ENCODE measurements at regions not wholly inside any gene's neighbourhood (a gene's known extent, or its start where the extent isn't known, plus 50 kb on each side); places are given as distances from the start of the nearest gene placed in this dataset.

GRCh38 chr11:134677397-134677822 is 265.4 kb upstream of the B3GAT1 start:
- Histone ChIP-seq H3K9me3 (no peaks in the 10 kb centered on the region), H3K27ac (no peak overlapping the region), H3K27me3 (no peaks in the 10 kb centered on the region), H3K36me3 (no peaks in the 10 kb centered on the region), H3K4me1 (no peaks in the 10 kb centered on the region), H3K4me3 (no peak overlapping the region)
- no peak for TF ChIP-seq EP300 (IDR thresholded peaks at IDR 0.05)
- TF ChIP-seq POLR2AphosphoS5 (IDR thresholded peaks at IDR 0.05) = no peak
- TF ChIP-seq CTCF (IDR thresholded peaks at IDR 0.05) = no peak
- 78 to 83% methylated on average over 9 of the region's 9 CpGs for WGBS, 2 donors
- intact Hi-C loops (cut with DNase I) = no loop called here
- DNase-seq = peak; percentile 46

GRCh38 chr11:134676516-134677287 is 264.7 kb upstream of the B3GAT1 start:
- TF ChIP-seq EP300 (IDR thresholded peaks at IDR 0.05) = no peak
- TF ChIP-seq POLR2A (IDR thresholded peaks at IDR 0.05) = no peak
- TF ChIP-seq CTCF (IDR thresholded peaks at IDR 0.05) = no peak
- TF ChIP-seq POLR2AphosphoS5 (IDR thresholded peaks at IDR 0.05) = no peak
- Histone ChIP-seq H3K4me1 (no peaks in the 10 kb centered on the region), H3K27me3 (no peaks in the 10 kb centered on the region), H3K36me3 (no peaks in the 10 kb centered on the region), H3K27ac (no peak overlapping the region), H3K9me3 (no peaks in the 10 kb centered on the region), H3K4me3 (no peak overlapping the region)
- intact Hi-C loops (cut with DNase I) = no loop called here
- peak; percentile 42 for DNase-seq
- 85 to 88% methylated on average over 16 of the region's 16 CpGs for WGBS, 2 donors

- Histone ChIP-seq H3K27ac (no peak overlapping the region), H3K36me3 (no peaks in the 10 kb centered on the region), H3K4me3 (no peak overlapping the region), H3K27me3 (no peaks in the 10 kb centered on the region), H3K4me1 (no peaks in the 10 kb centered on the region), H3K9me3 (no peaks in the 10 kb centered on the region)
- 49 to 75% methylated on average over 5 of the region's 5 CpGs for WGBS, 2 donors
- TF ChIP-seq POLR2AphosphoS5 (IDR thresholded peaks at IDR 0.05) (no peak), POLR2A (IDR thresholded peaks at IDR 0.05) (no peak), EP300 (IDR thresholded peaks at IDR 0.05) (no peak), CTCF (IDR thresholded peaks at IDR 0.05) (no peak)
- intact Hi-C loops (cut with DNase I) = no loop called here
- DNase-seq = peak; percentile 22
Measured at GRCh38 chr11:134675983-134676382, 263.9 kb upstream of the B3GAT1 start.

GRCh38 chr11:134674974-134675373 is 262.9 kb upstream of the B3GAT1 start:
- 41 to 59% methylated on average over 2 of the region's 2 CpGs for WGBS, 2 donors
- no peak for DNase-seq

More at GRCh38 chr11:134674974-134675373, 262.9 kb upstream of the B3GAT1 start:
- intact Hi-C loops (cut with DNase I) = no loop called here
- no peaks in the 10 kb centered on the region for H3K4me1 ChIP-seq
- no peak overlapping the region for H3K4me3 ChIP-seq
- H3K27ac ChIP-seq = no peak overlapping the region
- no peaks in the 10 kb centered on the region for H3K9me3 ChIP-seq
- peaks cover 0 to 5% (median 0%) of the 10 kb centered on the region in 3 donors for H3K27me3 ChIP-seq
- TF ChIP-seq CTCF (IDR thresholded peaks at IDR 0.05) = no peak
- H3K36me3 ChIP-seq = no peaks in the 10 kb centered on the region

Data from sigmoid colon (tissue), 6 donors.